Prostate gland (tissue), 2 donors: ENCODE measurements at regions not wholly inside any gene's neighbourhood (a gene's known extent, or its start where the extent isn't known, plus 50 kb on each side); places are given as distances from the start of the nearest gene placed in this dataset.

Experiments
- POLR2AphosphoS5 ChIP-seq: sonication (generic); formaldehyde crosslinking; IDR thresholded peaks from one replicate; pipeline ENCODE4 v1.6.1; 2017; ENCODE audit warnings: antibody characterized with exemption
- TF ChIP-seq, protein P1 (sequence below), 4 experiments: fragments of 200-600 bp in 2 of 4; fragments of 450-650 bp in 2 of 4; sonication (generic) in 2 of 4; IDR thresholded peaks; 1 replicate in 3 of 4; 2 replicates in 1 of 4; pipeline ENCODE4 v1.5.1; 2016 to 2019; ENCODE audit warnings: antibody characterized with exemption in 4 of 4, mild to moderate bottlenecking in 2 of 4, moderate library complexity in 2 of 4

GRCh38 chr2:176638167-176639015 is 369.1 kb downstream of the MTX2 start:
- TF ChIP-seq, protein P1, sequence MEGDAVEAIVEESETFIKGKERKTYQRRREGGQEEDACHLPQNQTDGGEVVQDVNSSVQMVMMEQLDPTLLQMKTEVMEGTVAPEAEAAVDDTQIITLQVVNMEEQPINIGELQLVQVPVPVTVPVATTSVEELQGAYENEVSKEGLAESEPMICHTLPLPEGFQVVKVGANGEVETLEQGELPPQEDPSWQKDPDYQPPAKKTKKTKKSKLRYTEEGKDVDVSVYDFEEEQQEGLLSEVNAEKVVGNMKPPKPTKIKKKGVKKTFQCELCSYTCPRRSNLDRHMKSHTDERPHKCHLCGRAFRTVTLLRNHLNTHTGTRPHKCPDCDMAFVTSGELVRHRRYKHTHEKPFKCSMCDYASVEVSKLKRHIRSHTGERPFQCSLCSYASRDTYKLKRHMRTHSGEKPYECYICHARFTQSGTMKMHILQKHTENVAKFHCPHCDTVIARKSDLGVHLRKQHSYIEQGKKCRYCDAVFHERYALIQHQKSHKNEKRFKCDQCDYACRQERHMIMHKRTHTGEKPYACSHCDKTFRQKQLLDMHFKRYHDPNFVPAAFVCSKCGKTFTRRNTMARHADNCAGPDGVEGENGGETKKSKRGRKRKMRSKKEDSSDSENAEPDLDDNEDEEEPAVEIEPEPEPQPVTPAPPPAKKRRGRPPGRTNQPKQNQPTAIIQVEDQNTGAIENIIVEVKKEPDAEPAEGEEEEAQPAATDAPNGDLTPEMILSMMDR (IDR thresholded peaks at IDR 0.05), result peak; percentile 41 to 85 (median 65)
- TF ChIP-seq POLR2AphosphoS5, result no peak
